ENCODE measurements at regions not wholly inside any gene's neighbourhood (a gene's known extent, or its start where the extent isn't known, plus 50 kb on each side); places are given as distances from the start of the nearest gene placed in this dataset.

- TF ChIP-seq ZNF175 (CRISPR knock-in tag; IDR thresholded peaks at IDR 0.05; ENCODE audit: low read depth): no peak
- peak; percentile 76 for TF ChIP-seq DMBX1 (CRISPR knock-in tag; IDR thresholded peaks at IDR 0.05; ENCODE audit: borderline replicate concordance)
- peak; percentile 64; the same call in 1 of the 2 replicates for TF ChIP-seq ATF3 (IDR thresholded peaks at IDR 0.05)
- TF ChIP-seq ATF3 (CRISPR knock-in tag; conservative IDR thresholded peaks at IDR 0.05): no peak
- no peak for TF ChIP-seq SMARCA5 (IDR thresholded peaks at IDR 0.05)
- peak; percentile 91 for TF ChIP-seq TAL1 (IDR thresholded peaks at IDR 0.05)
- TF ChIP-seq SREBF1 (IDR thresholded peaks at IDR 0.05; ENCODE audit: borderline replicate concordance, low read depth, low read length): no peak
- peak; percentile 74 for TF ChIP-seq CEBPB (tag; IDR thresholded peaks at IDR 0.05)
- TF ChIP-seq ZNF124 (CRISPR knock-in tag; IDR thresholded peaks at IDR 0.05): no peak
- TF ChIP-seq, protein P1, sequence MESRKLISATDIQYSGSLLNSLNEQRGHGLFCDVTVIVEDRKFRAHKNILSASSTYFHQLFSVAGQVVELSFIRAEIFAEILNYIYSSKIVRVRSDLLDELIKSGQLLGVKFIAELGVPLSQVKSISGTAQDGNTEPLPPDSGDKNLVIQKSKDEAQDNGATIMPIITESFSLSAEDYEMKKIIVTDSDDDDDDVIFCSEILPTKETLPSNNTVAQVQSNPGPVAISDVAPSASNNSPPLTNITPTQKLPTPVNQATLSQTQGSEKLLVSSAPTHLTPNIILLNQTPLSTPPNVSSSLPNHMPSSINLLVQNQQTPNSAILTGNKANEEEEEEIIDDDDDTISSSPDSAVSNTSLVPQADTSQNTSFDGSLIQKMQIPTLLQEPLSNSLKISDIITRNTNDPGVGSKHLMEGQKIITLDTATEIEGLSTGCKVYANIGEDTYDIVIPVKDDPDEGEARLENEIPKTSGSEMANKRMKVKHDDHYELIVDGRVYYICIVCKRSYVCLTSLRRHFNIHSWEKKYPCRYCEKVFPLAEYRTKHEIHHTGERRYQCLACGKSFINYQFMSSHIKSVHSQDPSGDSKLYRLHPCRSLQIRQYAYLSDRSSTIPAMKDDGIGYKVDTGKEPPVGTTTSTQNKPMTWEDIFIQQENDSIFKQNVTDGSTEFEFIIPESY (CRISPR knock-in tag; IDR thresholded peaks at IDR 0.05): peak; percentile 67; the same call in 1 of the 2 replicates
- TF ChIP-seq HDAC1 (IDR thresholded peaks at IDR 0.05): peak; percentile 13 to 85; a peak in 2 of 4 replicates
- no peak for TF ChIP-seq PRMT5 (CRISPR knock-in tag; IDR thresholded peaks at IDR 0.05)
- no peak for TF ChIP-seq ZKSCAN8 (CRISPR knock-in tag; IDR thresholded peaks at IDR 0.05)
- peak; percentile 70 for TF ChIP-seq HDAC3 (IDR thresholded peaks at IDR 0.05; ENCODE audit: borderline replicate concordance, partially characterized antibody)
- TF ChIP-seq, protein P2, sequence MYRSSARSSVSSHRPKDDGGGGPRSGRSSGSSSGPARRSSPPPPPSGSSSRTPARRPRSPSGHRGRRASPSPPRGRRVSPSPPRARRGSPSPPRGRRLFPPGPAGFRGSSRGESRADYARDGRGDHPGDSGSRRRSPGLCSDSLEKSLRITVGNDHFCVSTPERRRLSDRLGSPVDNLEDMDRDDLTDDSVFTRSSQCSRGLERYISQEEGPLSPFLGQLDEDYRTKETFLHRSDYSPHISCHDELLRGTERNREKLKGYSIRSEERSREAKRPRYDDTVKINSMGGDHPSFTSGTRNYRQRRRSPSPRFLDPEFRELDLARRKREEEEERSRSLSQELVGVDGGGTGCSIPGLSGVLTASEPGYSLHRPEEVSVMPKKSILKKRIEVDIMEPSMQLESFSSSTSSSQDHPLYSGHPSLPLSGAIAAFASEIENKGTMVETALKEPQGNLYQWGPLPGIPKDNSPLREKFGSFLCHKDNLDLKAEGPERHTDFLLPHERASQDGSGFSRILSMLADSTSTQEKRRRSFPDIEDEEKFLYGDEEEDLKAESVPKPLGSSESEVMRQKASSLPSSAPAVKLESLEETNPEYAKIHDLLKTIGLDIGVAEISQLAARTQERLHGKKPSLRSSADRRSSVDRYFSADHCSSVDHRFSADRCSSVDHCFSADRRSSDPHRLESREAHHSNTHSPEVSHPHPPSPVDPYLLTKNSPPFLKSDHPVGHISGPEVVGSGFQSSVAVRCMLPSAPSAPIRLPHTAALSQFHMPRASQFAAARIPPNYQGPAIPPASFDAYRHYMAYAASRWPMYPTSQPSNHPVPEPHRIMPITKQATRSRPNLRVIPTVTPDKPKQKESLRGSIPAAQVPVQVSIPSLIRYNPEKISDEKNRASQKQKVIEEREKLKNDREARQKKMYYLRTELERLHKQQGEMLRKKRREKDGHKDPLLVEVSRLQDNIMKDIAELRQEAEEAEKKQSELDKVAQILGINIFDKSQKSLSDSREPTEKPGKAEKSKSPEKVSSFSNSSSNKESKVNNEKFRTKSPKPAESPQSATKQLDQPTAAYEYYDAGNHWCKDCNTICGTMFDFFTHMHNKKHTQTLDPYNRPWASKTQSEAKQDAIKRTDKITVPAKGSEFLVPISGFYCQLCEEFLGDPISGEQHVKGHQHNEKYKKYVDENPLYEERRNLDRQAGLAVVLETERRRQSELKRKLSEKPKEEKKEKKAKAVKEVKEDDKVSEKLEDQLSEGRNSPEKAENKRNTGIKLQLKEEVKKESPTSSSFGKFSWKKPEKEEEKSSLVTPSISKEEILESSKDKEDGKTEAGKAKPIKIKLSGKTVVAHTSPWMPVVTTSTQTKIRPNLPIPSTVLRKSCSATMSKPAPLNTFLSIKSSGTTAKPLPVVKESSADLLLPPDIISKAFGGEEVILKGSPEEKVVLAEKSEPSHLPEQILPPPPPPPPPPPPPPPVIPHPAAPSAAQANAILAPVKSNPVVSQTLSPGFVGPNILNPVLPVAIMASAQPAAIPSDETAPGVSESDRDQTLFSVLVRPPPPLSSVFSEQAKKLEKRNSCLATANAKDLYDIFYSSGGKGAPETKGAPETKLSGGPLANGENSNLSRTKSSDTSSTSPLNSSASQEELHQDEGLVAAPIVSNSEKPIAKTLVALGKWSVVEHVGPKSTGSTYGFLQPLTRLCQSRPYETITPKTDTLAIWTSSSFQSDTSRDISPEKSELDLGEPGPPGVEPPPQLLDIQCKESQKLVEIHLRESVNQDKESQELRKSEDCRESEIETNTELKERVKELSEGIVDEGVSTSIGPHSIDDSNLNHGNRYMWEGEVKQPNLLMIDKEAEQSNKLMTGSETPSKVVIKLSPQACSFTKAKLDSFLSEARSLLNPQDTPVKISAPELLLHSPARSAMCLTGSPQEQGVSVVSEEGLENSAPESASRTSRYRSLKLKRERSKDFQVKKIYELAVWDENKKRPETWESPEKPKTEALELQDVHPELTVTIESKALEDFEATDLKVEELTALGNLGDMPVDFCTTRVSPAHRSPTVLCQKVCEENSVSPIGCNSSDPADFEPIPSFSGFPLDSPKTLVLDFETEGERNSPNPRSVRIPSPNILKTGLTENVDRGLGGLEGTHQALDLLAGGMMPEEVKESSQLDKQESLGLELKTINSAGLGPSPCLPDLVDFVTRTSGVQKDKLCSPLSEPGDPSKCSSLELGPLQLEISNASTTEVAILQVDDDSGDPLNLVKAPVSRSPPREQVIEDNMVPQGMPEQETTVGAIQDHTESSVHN (IDR thresholded peaks at IDR 0.05; ENCODE audit: borderline replicate concordance in 1 of 2, low read depth in 1 of 2): peak in 1 of 2 experiments; percentile 80; a peak in 2 of 4 replicates
- TF ChIP-seq NFIX (CRISPR knock-in tag; IDR thresholded peaks at IDR 0.05; ENCODE audit: low read depth): no peak
- peak in 1 of 2 experiments; percentile 48; a peak in 1 of 4 replicates for TF ChIP-seq NONO (IDR thresholded peaks at IDR 0.05; ENCODE audit: low read depth in 2 of 2, low read length in 1 of 2)
Observed at GRCh38 chr14:34078117-34078743, 127.4 kb upstream of the EGLN3 start (continued).

All from K562 (cell line).